GM21619 (cell line): ENCODE measurements at regions not wholly inside any gene's neighbourhood (a gene's known extent, or its start where the extent isn't known, plus 50 kb on each side); places are given as distances from the start of the nearest gene placed in this dataset.
"Not testable (repeated sequence)": the region's sequence is repeated elsewhere in the genome, so short reads cannot be mapped to it uniquely, and the experiment has no call there.

Experiments used
- ATAC-seq: cut with Tn5 transposase; IDR thresholded peaks from one replicate; pipeline ENCODE4 v1.9.1; 2021; ENCODE audit not compliant: unreplicated experiment

DNA sequence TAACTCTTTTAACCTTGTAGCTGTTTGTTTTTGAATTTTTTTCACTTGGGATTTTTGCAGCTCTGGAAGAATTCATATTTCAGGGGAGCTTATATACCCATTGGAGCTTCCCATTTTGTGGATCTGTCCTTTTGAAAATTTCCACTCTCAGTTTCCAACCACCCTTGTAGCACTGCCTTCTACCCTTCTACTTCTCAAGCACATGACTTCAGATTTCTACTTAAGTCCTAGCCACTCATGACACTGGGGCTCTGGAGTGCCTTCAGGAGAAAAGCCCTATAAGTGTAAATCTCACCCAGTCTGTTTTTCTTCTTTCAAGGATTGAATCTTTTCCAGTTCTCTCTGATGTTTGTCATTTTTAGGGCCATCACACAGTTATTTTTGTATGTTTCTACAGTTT is 283.7 kb upstream of the KCNH7 start:
- no peak for ATAC-seq

DNA sequence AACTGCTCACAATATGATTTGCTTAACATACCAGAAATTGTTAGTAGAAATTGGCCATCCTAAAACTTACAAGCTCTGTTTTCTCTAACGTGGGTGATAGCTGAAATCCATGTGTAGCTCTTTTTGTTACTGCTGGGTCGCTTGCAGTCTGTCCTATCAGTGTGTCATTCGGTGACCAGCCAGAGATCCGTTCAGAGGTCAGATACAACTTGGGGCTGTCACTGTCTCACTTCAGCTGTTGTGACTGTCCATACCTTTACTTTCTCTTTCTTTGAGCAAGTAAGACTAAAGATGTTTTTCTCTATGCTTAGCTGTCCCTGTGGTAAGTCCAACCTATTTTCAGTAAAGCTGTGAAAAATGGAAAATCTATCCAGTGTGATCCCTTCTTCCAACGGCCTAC is 282.9 kb upstream of the KCNH7 start:
- no peak for ATAC-seq

DNA sequence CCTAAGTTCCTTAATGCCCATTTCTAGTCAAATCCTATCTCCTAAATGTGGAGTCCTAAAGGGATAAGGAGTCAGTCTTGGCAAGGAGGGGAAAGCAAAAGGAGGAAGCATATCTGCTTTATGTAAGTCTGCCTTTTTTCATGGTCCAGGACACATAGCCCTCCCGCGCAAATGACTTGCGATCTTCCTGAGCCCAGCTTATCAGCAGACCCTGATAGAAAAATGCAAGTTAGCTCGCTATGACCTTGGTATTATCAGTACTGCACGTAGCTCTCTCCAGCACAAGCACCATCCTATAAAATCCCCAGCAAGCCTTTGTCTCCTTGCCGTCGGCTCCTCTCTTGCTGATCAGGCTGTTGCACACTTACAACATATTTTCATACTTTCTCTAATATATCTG is 281.4 kb upstream of the KCNH7 start:
- ATAC-seq = no peak

GRCh38 chr2:163086940-163087339 is 248.4 kb upstream of the KCNH7 start:
- no peak for ATAC-seq

DNA sequence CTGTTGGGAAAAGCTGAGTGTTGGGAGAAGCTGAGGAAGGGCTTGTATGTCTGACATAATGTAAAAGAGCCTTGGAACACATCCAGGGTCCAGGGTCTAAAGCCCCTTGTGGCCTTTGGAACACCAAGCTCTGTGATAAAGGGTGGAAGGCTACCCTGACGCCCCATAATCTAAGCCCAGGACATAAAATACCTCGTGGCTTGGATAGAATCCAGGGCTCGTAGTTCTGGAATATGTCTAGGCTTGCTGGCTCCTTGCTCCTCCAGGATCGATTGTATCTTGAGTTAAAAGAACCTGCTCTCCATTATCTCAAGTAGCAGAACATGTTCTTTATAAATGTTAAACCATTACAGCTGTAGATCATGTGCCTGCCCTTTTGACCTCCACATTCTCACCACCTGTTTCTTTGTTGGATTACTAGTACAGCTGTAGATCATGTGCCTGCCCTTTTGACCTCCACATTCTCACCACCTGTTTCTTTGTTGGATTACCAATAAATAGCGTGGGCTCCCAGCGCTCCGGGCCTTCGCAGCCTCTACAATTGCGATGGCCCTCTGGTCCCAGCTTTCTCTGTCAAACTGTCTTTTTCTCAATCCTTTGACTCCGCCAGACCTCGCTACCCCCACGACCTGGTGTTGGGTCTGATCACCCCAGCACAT is 246.9 kb upstream of the KCNH7 start:
- ATAC-seq = not testable (repeated sequence)

GRCh38 chr2:163081754-163082153 is 243.2 kb upstream of the KCNH7 start:
- no peak for ATAC-seq

DNA sequence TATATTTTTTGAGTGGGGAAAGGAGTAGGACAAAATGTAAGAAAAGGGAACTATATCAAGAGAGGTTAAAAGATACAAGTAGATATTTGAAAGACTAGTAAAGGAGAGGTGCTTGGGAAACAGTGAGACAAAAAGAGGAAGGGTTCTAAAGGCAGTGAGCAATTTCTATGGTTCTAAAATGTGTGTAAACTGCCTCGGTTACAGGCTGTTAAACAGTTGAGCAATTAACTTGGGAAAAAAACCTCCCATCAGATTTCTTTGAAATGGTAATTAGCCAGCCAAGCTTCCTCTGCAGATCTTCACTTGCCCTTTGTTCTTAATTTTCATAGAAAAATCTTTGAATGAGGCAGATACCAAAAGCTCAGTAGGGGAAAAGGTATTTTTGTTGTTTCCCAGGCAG is 238.7 kb upstream of the KCNH7 start:
- no peak for ATAC-seq

DNA sequence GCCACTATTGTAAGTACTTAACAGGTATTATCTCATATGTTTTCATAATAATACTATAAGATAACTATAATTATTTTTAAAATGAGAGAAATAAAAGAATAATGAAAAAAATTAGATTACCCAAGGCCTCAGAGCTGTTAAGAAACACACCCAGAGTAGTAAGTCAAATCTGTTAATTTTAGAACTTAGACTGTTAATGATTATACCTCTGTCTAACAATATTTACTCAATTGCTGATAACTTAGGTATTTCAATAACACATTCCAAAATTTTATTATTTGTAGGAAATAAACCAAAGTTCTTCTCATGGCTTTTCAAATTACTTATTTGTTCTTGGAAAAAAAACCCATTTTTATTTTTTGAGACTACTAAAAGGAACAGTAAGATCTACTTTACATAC is 227.5 kb upstream of the KCNH7 start:
- no peak for ATAC-seq

DNA sequence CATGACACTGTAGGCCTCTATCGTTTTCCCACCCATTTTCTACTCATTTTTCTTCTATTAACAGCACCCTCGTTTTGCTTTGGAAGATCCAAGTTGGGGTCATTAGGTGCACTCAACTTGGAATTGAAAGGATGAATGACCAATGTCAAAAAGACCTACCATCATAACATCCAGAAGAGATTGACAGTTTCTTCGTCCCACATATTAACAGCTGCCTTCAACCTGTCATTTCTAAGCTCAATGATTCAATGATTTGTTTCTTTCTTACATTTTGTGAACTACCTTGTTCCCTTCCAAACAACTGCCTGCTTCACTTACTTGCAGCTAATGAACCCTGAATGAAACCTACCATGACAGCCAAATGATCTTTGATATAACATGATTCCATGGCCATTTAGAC is 224.0 kb upstream of the KCNH7 start:
- no peak for ATAC-seq

- no peak for ATAC-seq
Measured at GRCh38 chr2:163046615-163047014, 208.0 kb upstream of the KCNH7 start.

DNA sequence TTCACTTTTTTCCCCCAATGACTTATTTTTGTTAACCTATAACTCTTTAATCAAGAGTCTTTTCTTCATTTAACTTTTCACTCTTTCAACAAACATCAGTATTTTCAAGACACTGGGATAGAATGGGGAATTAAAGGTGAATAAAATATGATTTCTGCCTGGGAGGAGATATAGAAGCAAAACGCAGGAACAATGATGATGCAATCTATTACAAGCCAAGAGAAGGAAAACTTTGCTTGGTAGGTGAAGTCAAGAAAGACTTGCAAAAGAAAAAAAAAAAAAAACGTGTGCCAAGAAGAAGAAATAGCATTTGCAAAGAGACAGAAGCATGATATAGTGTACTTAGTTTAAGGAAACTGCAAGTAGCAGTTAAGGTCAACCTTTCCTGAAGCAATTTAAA is 207.3 kb upstream of the KCNH7 start:
- ATAC-seq = no peak

GRCh38 chr2:163044114-163044513 is 205.5 kb upstream of the KCNH7 start:
- ATAC-seq = no peak

GRCh38 chr2:163043201-163043600 is 204.6 kb upstream of the KCNH7 start:
- no peak for ATAC-seq

GRCh38 chr2:163039266-163039665 is 200.7 kb upstream of the KCNH7 start:
- no peak for ATAC-seq

GRCh38 chr2:163028807-163029206 is 190.2 kb upstream of the KCNH7 start:
- ATAC-seq = no peak

GRCh38 chr2:163026136-163026775 is 187.7 kb upstream of the KCNH7 start:
- ATAC-seq = not testable (repeated sequence)

GRCh38 chr2:163016882-163017281 is 178.3 kb upstream of the KCNH7 start:
- ATAC-seq = not testable (repeated sequence)

- no peak for ATAC-seq
Measured at GRCh38 chr2:163011000-163011399, 172.4 kb upstream of the KCNH7 start.

- ATAC-seq = no peak
Measured at GRCh38 chr2:163008642-163009041, 170.1 kb upstream of the KCNH7 start.

- ATAC-seq = no peak
Measured at GRCh38 chr2:162994718-162995117, 156.2 kb upstream of the KCNH7 start.

DNA sequence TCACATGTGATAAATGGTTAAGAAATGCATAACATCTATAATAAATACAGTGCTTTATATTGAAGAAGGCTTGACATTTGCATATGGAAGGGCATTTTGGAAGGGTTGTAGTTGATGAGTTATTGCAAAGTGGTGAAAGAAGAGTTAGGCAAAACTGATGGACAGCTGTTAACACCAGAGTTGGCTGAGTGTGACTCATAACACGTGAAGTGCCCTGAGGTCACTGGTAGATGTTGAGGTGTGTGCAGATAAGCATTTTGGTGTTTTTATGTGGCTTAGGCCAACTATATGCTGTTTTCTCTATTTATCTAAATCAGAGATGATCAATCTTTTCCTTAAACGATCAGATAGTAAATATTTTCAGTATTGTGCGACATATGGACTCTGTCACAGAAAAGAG is 154.3 kb upstream of the KCNH7 start:
- no peak for ATAC-seq

GRCh38 chr2:162989507-162989906 is 150.9 kb upstream of the KCNH7 start:
- no peak for ATAC-seq

GRCh38 chr2:162974771-162975170 is 136.2 kb upstream of the KCNH7 start:
- ATAC-seq = no peak
